Choroid plexus epithelial cell (primary cell): ENCODE measurements at regions not wholly inside any gene's neighbourhood (a gene's known extent, or its start where the extent isn't known, plus 50 kb on each side); places are given as distances from the start of the nearest gene placed in this dataset.

ENCODE experiments used
- DNase-seq: peaks from one replicate; pipeline ENCODE4 v3.0.0-alpha.2; 2010; ENCODE audit warnings: low read depth
- H3K4me3 ChIP-seq: 2 replicates; pipeline ENCODE4 v1.5.1; 2011; ENCODE audit warnings: low read depth, mild to moderate bottlenecking, control low read depth, low read length, moderate library complexity
- TF ChIP-seq, protein P1 (sequence below): conservative IDR thresholded peaks from 2 replicates; pipeline ENCODE4 v1.5.1; 2011; ENCODE audit warnings: low read depth, mild to moderate bottlenecking, control low read depth, inconsistent platforms, low read length, moderate library complexity

DNA sequence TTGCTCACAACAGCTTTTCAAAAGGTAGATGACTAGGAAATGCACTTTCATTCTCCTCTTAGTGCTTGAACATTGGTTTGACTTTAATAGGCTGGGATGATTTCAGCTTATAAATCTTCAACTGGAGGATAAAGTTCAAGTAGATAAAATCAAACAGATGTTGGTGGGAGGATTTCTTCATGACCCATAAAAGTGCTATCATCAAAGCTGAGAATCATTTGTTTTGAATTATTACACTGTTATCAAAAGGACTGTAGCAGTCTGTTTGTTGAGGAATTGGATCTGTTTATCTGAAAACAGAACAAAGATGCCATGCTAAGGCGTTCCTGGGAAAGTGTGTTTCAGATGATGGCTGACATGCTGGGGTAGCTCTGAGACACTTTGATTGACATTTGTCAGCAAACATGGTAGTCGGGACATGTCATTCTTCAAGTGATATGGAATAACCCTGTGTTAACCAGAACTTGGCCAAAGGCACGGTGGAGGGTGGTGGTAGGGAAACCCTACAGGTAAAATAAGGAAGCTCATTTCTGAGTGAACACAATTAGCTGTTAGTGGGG, 304.0 kb upstream of the PITX2 start:
- DNase-seq: no peak

DNA sequence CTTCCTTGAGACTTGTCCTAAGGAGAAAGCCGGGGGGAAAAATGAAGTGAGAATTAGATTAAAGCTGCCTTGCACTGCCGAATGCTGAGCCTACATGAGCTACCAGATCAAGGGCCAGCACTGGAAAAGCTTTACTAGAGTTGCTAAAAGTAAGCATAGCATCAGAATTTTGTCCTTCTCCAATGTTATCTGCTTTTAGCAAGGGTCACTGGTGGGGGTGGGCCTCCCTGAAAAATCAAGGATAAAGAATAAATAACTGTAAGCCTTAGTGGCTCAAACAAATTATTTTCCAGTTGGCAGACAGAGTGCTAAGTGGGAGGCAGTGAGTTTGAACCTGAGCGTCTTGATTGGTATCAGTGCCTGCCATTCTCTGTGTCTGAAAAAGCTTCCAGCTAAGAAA, 310.5 kb upstream of the PITX2 start:
- no peak for DNase-seq
- TF ChIP-seq, protein P1, sequence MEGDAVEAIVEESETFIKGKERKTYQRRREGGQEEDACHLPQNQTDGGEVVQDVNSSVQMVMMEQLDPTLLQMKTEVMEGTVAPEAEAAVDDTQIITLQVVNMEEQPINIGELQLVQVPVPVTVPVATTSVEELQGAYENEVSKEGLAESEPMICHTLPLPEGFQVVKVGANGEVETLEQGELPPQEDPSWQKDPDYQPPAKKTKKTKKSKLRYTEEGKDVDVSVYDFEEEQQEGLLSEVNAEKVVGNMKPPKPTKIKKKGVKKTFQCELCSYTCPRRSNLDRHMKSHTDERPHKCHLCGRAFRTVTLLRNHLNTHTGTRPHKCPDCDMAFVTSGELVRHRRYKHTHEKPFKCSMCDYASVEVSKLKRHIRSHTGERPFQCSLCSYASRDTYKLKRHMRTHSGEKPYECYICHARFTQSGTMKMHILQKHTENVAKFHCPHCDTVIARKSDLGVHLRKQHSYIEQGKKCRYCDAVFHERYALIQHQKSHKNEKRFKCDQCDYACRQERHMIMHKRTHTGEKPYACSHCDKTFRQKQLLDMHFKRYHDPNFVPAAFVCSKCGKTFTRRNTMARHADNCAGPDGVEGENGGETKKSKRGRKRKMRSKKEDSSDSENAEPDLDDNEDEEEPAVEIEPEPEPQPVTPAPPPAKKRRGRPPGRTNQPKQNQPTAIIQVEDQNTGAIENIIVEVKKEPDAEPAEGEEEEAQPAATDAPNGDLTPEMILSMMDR: no peak
- H3K4me3 ChIP-seq: no peak overlapping the region

More for the DNA sequence above, 304.0 kb upstream of the PITX2 start:
- TF ChIP-seq, protein P1: no peak
- H3K4me3 ChIP-seq: no peak overlapping the region

DNA sequence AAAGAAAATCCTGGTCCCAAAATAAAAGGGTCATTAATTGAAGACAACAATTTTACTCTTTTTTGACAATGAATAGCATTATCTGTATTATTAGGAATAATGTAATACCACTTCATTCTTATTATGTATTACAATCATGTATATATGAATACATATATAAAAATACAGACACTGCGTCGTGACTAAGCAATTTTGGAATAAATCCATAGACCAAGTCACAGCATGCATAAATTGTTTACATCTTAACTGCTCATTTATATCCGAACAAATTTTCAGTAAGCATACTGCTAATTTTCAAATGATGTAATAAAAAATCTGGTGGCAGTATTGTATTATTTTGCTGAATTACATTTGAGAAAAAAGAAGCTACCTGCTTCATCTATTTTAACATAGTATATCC, 321.6 kb upstream of the PITX2 start:
- no peak for DNase-seq
- TF ChIP-seq, protein P1: no peak
- no peak overlapping the region for H3K4me3 ChIP-seq

DNA sequence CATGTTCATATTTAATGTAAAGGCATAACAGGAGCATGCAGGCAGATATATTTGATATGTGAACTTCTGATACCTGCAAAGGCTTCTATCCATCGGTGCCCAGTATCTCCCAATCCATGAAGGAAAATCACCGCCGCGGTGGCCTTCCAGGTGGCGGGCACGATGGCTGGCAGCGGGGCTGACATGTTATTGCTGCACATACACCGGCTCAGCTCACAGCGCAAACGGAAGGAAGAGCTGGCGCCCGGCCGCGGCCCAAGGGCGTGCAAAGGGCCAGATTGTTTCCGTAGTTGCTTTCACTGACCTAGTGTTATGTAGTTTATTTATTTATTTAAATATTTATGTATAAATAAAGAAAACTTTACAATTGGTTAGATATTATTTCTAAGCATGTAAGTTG, 322.7 kb upstream of the PITX2 start:
- TF ChIP-seq, protein P1: no peak
- no peak overlapping the region for H3K4me3 ChIP-seq
- no peak for DNase-seq

DNA sequence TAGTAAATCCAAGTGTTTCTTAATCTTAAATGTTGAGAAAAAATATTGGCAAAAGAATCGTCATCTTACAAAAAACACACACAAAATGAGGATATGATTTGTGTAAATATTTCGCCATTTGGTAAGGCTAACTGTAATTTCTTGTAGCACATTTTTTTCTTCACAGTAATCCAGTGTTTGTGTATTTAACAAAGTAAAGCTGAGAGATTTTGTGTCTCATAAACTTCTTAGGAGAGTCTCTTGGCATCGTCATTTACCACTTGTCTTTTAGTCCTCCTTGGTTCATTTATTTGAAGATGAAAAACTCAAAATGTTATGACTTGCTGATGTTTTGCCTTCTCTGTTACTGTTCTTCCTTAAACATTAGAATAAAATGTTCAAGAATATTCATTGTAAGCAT, 326.7 kb upstream of the PITX2 start:
- no peak overlapping the region for H3K4me3 ChIP-seq
- TF ChIP-seq, protein P1: no peak
- no peak for DNase-seq

DNA sequence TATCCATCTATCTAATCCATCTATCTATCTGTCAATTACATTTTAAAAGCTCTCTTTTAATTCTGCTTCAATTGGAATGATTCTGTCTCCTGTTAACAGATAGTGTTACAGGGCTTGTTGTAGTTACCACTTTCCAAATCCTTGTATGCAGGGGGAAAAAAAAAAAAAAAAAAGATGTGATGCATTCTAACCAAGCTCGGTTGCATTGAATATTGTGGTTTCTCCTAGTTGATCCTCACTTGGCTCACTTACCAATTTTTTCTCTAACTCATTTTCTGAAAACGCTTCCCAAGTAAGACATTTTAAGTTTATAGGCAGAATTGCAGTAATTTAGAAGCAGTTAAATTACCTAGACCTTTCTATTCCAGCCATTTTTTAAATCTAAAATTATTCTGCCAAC, 327.9 kb upstream of the PITX2 start:
- H3K4me3 ChIP-seq: no peak overlapping the region
- TF ChIP-seq, protein P1: no peak
- no peak for DNase-seq

DNA sequence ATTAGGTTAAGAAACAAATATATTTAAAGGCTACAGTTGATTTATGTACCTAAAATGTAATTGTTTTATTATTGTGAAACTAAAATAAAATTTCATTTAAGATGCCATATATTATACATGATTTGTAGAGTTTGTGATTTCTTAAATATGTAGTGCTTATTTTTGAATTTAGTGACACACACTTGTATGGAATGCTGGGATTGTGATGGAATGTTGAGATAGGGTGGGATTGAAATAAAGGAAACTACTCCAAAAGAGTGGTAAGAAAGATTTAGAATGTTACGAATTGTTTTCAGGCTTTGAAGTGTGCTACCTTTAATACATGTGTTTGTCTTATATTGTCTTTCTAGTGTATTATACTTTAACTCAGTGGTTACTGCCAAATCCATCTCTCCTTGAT, 330.3 kb upstream of the PITX2 start:
- no peak overlapping the region for H3K4me3 ChIP-seq
- TF ChIP-seq, protein P1: no peak
- DNase-seq: no peak
